Lung (tissue), 11 donors: ENCODE measurements at regions not wholly inside any gene's neighbourhood (a gene's known extent, or its start where the extent isn't known, plus 50 kb on each side); places are given as distances from the start of the nearest gene placed in this dataset.

Source experiments
- ATAC-seq: fragments of 200-7000 bp; cut with Tn5 transposase; one replicate; pipeline ENCODE4 v1.9.1; 2020; ENCODE audit warnings: moderate number of reproducible peaks; ENCODE audit not compliant: insufficient read depth, low FRiP score
- DNase-seq, 3 donors: peaks; one replicate each; pipeline ENCODE4 v3.0.0-alpha.2; 2013 to 2017
- H3K27ac ChIP-seq, 2 donors: one replicate each; pipeline ENCODE4 v1.5.1; 2013; ENCODE audit warnings: mild to moderate bottlenecking in 2 of 2, moderate library complexity in 2 of 2, control low read depth in 1 of 2, inconsistent platforms in 1 of 2, low read depth in 1 of 2, low read length in 1 of 2
- H3K27me3 ChIP-seq, 3 donors: one replicate each; pipeline ENCODE4 v1.5.1; 2013; ENCODE audit warnings: low read length in 2 of 3; ENCODE audit not compliant: control insufficient read depth in 3 of 3, insufficient read depth in 3 of 3
- H3K36me3 ChIP-seq, 4 donors: one replicate each; pipeline ENCODE4 v1.5.1; 2013; ENCODE audit warnings: low read length in 4 of 4, mild to moderate bottlenecking in 1 of 4, moderate library complexity in 1 of 4; ENCODE audit not compliant: control insufficient read depth in 4 of 4, insufficient read depth in 4 of 4
- H3K4me1 ChIP-seq, 5 donors: one replicate each; pipeline ENCODE4 v1.5.1; 2013; ENCODE audit warnings: low read length in 5 of 5, mild to moderate bottlenecking in 2 of 5, moderate library complexity in 1 of 5; ENCODE audit not compliant: control insufficient read depth in 5 of 5, insufficient read depth in 5 of 5
- H3K4me3 ChIP-seq: one replicate; pipeline ENCODE4 v1.5.1; 2013; ENCODE audit warnings: mild to moderate bottlenecking, control low read depth, moderate library complexity
- H3K9ac ChIP-seq, 2 donors: one replicate each; pipeline ENCODE4 v1.5.1; 2013; ENCODE audit warnings: low read length in 2 of 2, control low read depth in 1 of 2; ENCODE audit not compliant: insufficient read depth in 1 of 2
- H3K9me3 ChIP-seq, 4 donors: one replicate each; pipeline ENCODE4 v1.5.1; 2013; ENCODE audit warnings: low read length in 3 of 4, mild to moderate bottlenecking in 1 of 4, moderate library complexity in 1 of 4; ENCODE audit not compliant: control insufficient read depth in 4 of 4, insufficient read depth in 3 of 4
- CTCF ChIP-seq: IDR thresholded peaks from 2 replicates; pipeline ENCODE4 v1.5.1; 2012; ENCODE audit warnings: mild to moderate bottlenecking; ENCODE audit errors: control extremely low read depth, extremely low read depth
- WGBS, 2 donors: extraction: QIAGEN DNeasy Blood & Tissue Kit; methylation state at CpG; one replicate each; pipeline ENCODE4 v1.1.7; 2013; 5-methylcytosine and 5-hydroxymethylcytosine counted together
- donor health status: control.
- donor health status: control.
- donor health status: Bipolar disorder and iron deficiency.
- donor health status: healthy.
- donor health status: DM: yes; HTN: yes; CAD: no.

DNA sequence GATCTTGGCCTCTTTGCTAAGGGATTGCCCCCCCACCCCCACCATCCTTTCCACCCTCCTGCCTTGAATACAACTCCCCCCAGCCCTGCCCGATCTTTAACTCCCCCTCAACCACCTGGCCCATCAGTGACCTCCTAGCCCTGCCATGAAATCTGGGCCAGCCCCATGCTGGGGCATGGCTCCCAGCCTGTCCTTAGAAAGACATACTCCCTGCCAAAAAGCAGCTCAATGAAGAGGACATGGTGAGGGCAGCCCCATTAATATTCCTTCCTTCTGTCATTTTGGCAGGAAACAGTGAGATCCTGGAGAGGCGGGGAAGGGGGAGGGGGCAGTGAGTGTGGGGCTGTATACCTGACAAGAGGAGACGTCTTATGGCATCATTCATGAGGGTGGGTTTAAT is 66.8 kb upstream of the DISP3 start:
- H3K4me3 ChIP-seq = no peak overlapping the region
- DNase-seq (no peak), ATAC-seq (no peak)
- no peaks in the 10 kb centered on the region for H3K4me1 ChIP-seq
- WGBS, 2 donors = 66 to 81% methylated on average over 3 of the region's 3 CpGs
- no peaks in the 10 kb centered on the region for H3K36me3 ChIP-seq
- H3K27me3 ChIP-seq = peaks cover 0 to 16% (median 0%) of the 10 kb centered on the region in 3 donors
- H3K27ac ChIP-seq = no peak overlapping the region
- TF ChIP-seq CTCF = no peak
- peaks cover 0 to 3% (median 0%) of the 10 kb centered on the region in 4 donors for H3K9me3 ChIP-seq
- H3K9ac ChIP-seq = no peak overlapping the region

GRCh38 chr1:11413986-11414391 is 65.0 kb upstream of the DISP3 start:
- ATAC-seq (no peak), DNase-seq (no peak)
- peaks cover 0 to 2% (median 0%) of the 10 kb centered on the region in 5 donors for H3K4me1 ChIP-seq
- no peak overlapping the region for H3K9ac ChIP-seq
- 41 to 59% methylated on average over 8 of the region's 8 CpGs for WGBS, 2 donors
- H3K36me3 ChIP-seq = no peaks in the 10 kb centered on the region
- H3K9me3 ChIP-seq = no peaks in the 10 kb centered on the region
- peaks cover 0 to 16% (median 0%) of the 10 kb centered on the region in 3 donors for H3K27me3 ChIP-seq
- no peak for TF ChIP-seq CTCF
- no peak overlapping the region for H3K4me3 ChIP-seq
- no peak overlapping the region for H3K27ac ChIP-seq

DNA sequence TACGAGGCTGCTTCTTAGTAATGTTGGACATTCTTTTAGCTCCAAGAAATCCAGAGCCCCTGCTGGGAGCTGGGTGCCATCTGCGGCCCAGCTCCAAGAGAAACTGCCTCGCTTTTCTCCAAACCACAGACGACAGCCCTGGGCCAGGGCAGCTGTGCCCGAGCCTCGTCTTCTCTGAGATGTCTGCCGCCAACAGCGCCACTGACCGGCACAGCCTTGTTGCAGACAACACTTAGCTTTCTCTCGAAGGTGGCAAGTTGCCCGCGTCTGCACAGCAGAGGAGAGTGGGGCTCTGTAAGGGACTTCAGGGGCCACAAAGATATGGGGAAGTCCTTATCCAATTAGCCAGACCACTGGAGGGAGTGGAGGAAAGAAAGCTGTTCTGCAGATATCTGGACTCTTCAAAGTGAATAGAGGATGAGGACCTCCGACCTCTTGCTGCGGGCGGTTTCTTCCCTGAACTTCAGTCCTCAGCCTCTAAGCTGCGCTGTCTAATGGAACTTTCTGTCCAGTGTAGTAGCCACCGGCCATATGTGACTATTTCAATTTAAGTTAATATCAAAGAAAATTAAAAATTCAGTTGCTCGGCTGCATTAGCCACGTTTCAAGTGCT is 63.9 kb upstream of the DISP3 start:
- no peaks in the 10 kb centered on the region for H3K9me3 ChIP-seq
- ATAC-seq (no peak), DNase-seq (no peak)
- WGBS, 2 donors = 73 to 84% methylated on average over 19 of the region's 19 CpGs
- H3K27ac ChIP-seq = no peak overlapping the region
- no peaks in the 10 kb centered on the region for H3K36me3 ChIP-seq
- TF ChIP-seq CTCF = no peak
- peaks cover 0 to 2% (median 0%) of the 10 kb centered on the region in 5 donors for H3K4me1 ChIP-seq
- no peak overlapping the region for H3K9ac ChIP-seq
- peaks cover 0 to 16% (median 0%) of the 10 kb centered on the region in 3 donors for H3K27me3 ChIP-seq
- no peak overlapping the region for H3K4me3 ChIP-seq

DNA sequence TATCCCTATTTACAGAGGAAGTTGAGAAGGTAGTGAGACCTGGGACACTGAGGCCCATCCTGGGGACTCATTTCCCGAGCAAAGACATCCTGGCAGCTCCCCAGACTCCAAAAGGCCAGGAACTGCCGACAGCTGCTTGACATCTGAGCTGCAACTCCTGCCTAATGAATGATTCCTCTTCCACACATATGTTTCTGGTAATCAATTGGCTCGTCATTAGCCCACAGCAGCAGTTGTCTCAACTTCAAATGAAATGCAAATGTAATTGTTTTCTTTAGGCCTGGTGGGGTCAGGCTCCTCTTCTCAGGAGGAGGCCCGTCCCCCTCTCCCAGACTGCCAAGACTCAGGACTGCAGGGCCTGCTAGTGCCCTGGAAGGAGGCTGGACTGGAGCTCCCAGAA is 61.8 kb upstream of the DISP3 start:
- no peak for TF ChIP-seq CTCF
- no peak overlapping the region for H3K4me3 ChIP-seq
- H3K36me3 ChIP-seq = no peaks in the 10 kb centered on the region
- DNase-seq = peak; percentile 11 to 23 (median 18)
- peaks cover 0 to 2% (median 0%) of the 10 kb centered on the region in 5 donors for H3K4me1 ChIP-seq
- no peak overlapping the region for H3K27ac ChIP-seq
- no peak overlapping the region for H3K9ac ChIP-seq
- H3K9me3 ChIP-seq = no peaks in the 10 kb centered on the region
- H3K27me3 ChIP-seq = peaks cover 0 to 14% (median 2%) of the 10 kb centered on the region in 3 donors
- 29 to 55% methylated on average over 4 of the region's 4 CpGs for WGBS, 2 donors
- ATAC-seq = no peak
